IMR-90 (cell line): ENCODE measurements at regions not wholly inside any gene's neighbourhood (a gene's known extent, or its start where the extent isn't known, plus 50 kb on each side); places are given as distances from the start of the nearest gene placed in this dataset.

Experiments
- ATAC-seq: fragments of 200-7000 bp; cut with Tn5 transposase; 2 replicates; pipeline ENCODE4 v1.9.1; 2020; ENCODE audit warnings: low read depth, mild to moderate bottlenecking, moderate library complexity
- BruUV-seq: library from RNA; stranded (reverse); fragments of 400-500 nt; replicated peaks from 2 replicates; lab custom pipeline; 2021; lab: Mats Ljungman, UMichigan
- CTCF ChIA-PET: fragments of 300-600 bp; formaldehyde crosslinking; extraction: SDS; loops from one replicate; lab custom pipeline; 2021; ENCODE audit warnings: antibody characterized with exemption; lab: Yijun Ruan, JAX
- POLR2A ChIA-PET: fragments of 300-600 bp; sonication (Branson Sonifier 250); formaldehyde crosslinking; loops from one replicate; lab custom pipeline; 2022; ENCODE audit warnings: antibody characterized with exemption; ENCODE audit not compliant: unreplicated experiment; lab: Charles Lee
- DNase-seq: peaks from one replicate; pipeline ENCODE4 v3.0.0; 2013
- H2AFZ ChIP-seq: replicated peaks from 2 replicates; pipeline ENCODE3; 2013; ENCODE audit warnings: low read length, mild to moderate bottlenecking; ENCODE audit not compliant: poor library complexity
- H2AK5ac ChIP-seq: 2 replicates; pipeline ENCODE4 v1.6.1; 2013; ENCODE audit warnings: low read depth, low read length, inconsistent platforms
- H2AK9ac ChIP-seq: replicated peaks from 2 replicates; pipeline ENCODE3; 2013; ENCODE audit warnings: mild to moderate bottlenecking, low read depth, low read length, moderate library complexity; ENCODE audit not compliant: poor library complexity
- H2BK120ac ChIP-seq: 2 replicates; pipeline ENCODE4 v1.6.1; 2013; ENCODE audit warnings: low read depth, low read length, inconsistent platforms
- H2BK15ac ChIP-seq: 3 replicates; pipeline ENCODE4 v1.6.1; 2013; ENCODE audit warnings: low read depth, low read length, inconsistent platforms
- H2BK20ac ChIP-seq: 2 replicates; pipeline ENCODE4 v1.6.1; 2013; ENCODE audit warnings: low read depth, mild to moderate bottlenecking, inconsistent platforms, low read length, moderate library complexity
- H2BK5ac ChIP-seq: 2 replicates; pipeline ENCODE4 v1.6.1; 2013; ENCODE audit warnings: mild to moderate bottlenecking, low read depth, low read length, inconsistent platforms; ENCODE audit not compliant: poor library complexity, severe bottlenecking
- H3K14ac ChIP-seq: replicated peaks from 2 replicates; pipeline ENCODE4 v1.6.1; 2013; ENCODE audit warnings: low read depth, low read length, inconsistent platforms
- H3K18ac ChIP-seq: 2 replicates; pipeline ENCODE4 v1.6.1; 2013; ENCODE audit warnings: low read depth, low read length, control low read depth
- H3K23ac ChIP-seq: 2 replicates; pipeline ENCODE4 v1.6.1; 2013; ENCODE audit warnings: low read depth, low read length, inconsistent platforms
- H3K27ac ChIP-seq: 2 replicates; pipeline ENCODE4 v1.5.1; 2013; ENCODE audit warnings: mild to moderate bottlenecking, control low read depth, low read length; ENCODE audit not compliant: insufficient read depth
- H3K27me3 ChIP-seq: 2 replicates; pipeline ENCODE4 v1.6.1; 2013; ENCODE audit warnings: low read length; ENCODE audit not compliant: control insufficient read depth, insufficient read depth
- H3K36me3 ChIP-seq: 2 replicates; pipeline ENCODE4 v1.6.1; 2013; ENCODE audit warnings: low read length, mixed read lengths; ENCODE audit not compliant: control insufficient read depth, insufficient read depth
- H3K4ac ChIP-seq: 2 replicates; pipeline ENCODE4 v1.6.1; 2013; ENCODE audit warnings: low read depth, low read length, inconsistent platforms
- H3K4me1 ChIP-seq: 2 replicates; pipeline ENCODE4 v1.6.1; 2013; ENCODE audit warnings: low read length, mixed read lengths; ENCODE audit not compliant: control insufficient read depth, insufficient read depth
- H3K4me2 ChIP-seq: 2 replicates; pipeline ENCODE4 v1.6.1; 2013; ENCODE audit warnings: low read depth, mild to moderate bottlenecking, control low read depth, low read length, moderate library complexity
- H3K4me3 ChIP-seq: 2 replicates; pipeline ENCODE4 v1.5.1; 2013; ENCODE audit warnings: low read depth, mild to moderate bottlenecking, control low read depth, low read length, moderate library complexity; ENCODE audit not compliant: insufficient read depth
- H3K56ac ChIP-seq: 2 replicates; pipeline ENCODE4 v1.6.1; 2013; ENCODE audit warnings: low read length, inconsistent platforms; ENCODE audit not compliant: insufficient read depth; ENCODE audit errors: extremely low read depth
- H3K79me1 ChIP-seq, 2 experiments: 2 replicates each; pipeline ENCODE4 v1.6.1; 2013; ENCODE audit warnings: low read length in 2 of 2, inconsistent platforms in 1 of 2, low read depth in 1 of 2
- H3K9ac ChIP-seq: 2 replicates; pipeline ENCODE4 v1.6.1; 2013; ENCODE audit warnings: low read depth, low read length, control low read depth
- H3K9me1 ChIP-seq: 2 replicates; pipeline ENCODE4 v1.6.1; 2013; ENCODE audit warnings: low read length, inconsistent platforms; ENCODE audit not compliant: insufficient read depth
- H3K9me3 ChIP-seq: 2 replicates; pipeline ENCODE4 v1.6.1; 2013; ENCODE audit warnings: low read length; ENCODE audit not compliant: control insufficient read depth, insufficient read depth
- H4K20me1 ChIP-seq: 2 replicates; pipeline ENCODE4 v1.6.1; 2013; ENCODE audit warnings: low read length, inconsistent platforms; ENCODE audit not compliant: insufficient read depth
- H4K5ac ChIP-seq: 2 replicates; pipeline ENCODE4 v1.6.1; 2013; ENCODE audit warnings: mild to moderate bottlenecking, low read depth, low read length, control low read depth
- H4K8ac ChIP-seq, 2 experiments: 2 replicates each; pipeline ENCODE4 v1.6.1; 2013; ENCODE audit warnings: low read depth in 2 of 2, low read length in 2 of 2, control low read depth in 1 of 2, inconsistent platforms in 1 of 2
- H4K91ac ChIP-seq: 2 replicates; pipeline ENCODE4 v1.6.1; 2013; ENCODE audit warnings: low read depth, low read length, inconsistent platforms; ENCODE audit not compliant: insufficient read depth
- BHLHE40 ChIP-seq: fragments of 150-350 bp; IDR thresholded peaks from 2 replicates; pipeline ENCODE4 v1.6.1; 2016; ENCODE audit warnings: mild to moderate bottlenecking, low read depth, low read length
- ELK1 ChIP-seq: fragments of 150-350 bp; IDR thresholded peaks from 2 replicates; pipeline ENCODE4 v1.6.1; 2016; ENCODE audit warnings: low read depth, mild to moderate bottlenecking, low read length, moderate library complexity, borderline replicate concordance
- FOS ChIP-seq: fragments of 150-350 bp; IDR thresholded peaks from 2 replicates; pipeline ENCODE4 v1.6.1; 2016; ENCODE audit warnings: low read depth, low read length
- RCOR1 ChIP-seq: IDR thresholded peaks from 2 replicates; pipeline ENCODE4 v1.6.1; 2012; ENCODE audit warnings: mild to moderate bottlenecking, low read length, improper control_type of control experiment; ENCODE audit not compliant: insufficient replicate concordance
- USF2 ChIP-seq: fragments of 150-350 bp; IDR thresholded peaks from 2 replicates; pipeline ENCODE4 v1.6.1; 2017; ENCODE audit warnings: mild to moderate bottlenecking, antibody characterized with exemption, low read length, low read depth
- WGBS, 2 experiments: methylation state at CpG; one replicate each; pipeline versions ENCODE4 v1.1.5 to v1.1.7; 2013; ENCODE audit warnings: missing lambda C conversion rate in 2 of 2; ENCODE audit not compliant: insufficient read length in 1 of 2; ENCODE audit errors: extremely low coverage in 2 of 2; 5-methylcytosine and 5-hydroxymethylcytosine counted together
- dilution Hi-C: fragments of 300-500 bp; cut with HindIII; formaldehyde crosslinking; loops from one replicate; pipeline ENCODE4 v1.14.3; 2018; ENCODE audit warnings: low sequenced_read_pairs; ENCODE audit not compliant: unreplicated experiment
- in situ Hi-C: fragments of 300-500 bp; cut with MboI; formaldehyde crosslinking; loops from 3 replicates; pipeline ENCODE4 v1.14.3; 2019; ENCODE audit warnings: low sequenced_read_pairs, inconsistent platforms, mixed read lengths
- intact Hi-C: fragments of 100-400 bp; cut with micrococcal nuclease; formaldehyde crosslinking; loops from 2 replicates; pipeline ENCODE4 v1.10.0; 2022

GRCh38 chr21:30979054-30979453 lies 59.2 kb downstream of the KRTAP19-8 start:
- Histone ChIP-seq H3K27me3 (no peaks in the 10 kb centered on the region), H3K4me2 (no peak overlapping the region), H2BK15ac (no peak overlapping the region), H3K4me3 (no peak overlapping the region), H2BK5ac (no peak overlapping the region), H3K18ac (no peak overlapping the region), H3K9me3 (no peaks in the 10 kb centered on the region; the same call in 1 of the 2 replicates), H3K27ac (no peak overlapping the region), H2BK20ac (no peak overlapping the region), H3K14ac (no peak overlapping the region), H3K9me1 (no peaks in the 10 kb centered on the region), H3K4me1 (no peaks in the 10 kb centered on the region), H3K56ac (no peak overlapping the region), H3K79me1 (no peaks in the 10 kb centered on the region), H3K4ac (no peak overlapping the region), H4K20me1 (no peaks in the 10 kb centered on the region), H4K8ac (no peak overlapping the region), H3K9ac (no peak overlapping the region), H2AK9ac (no peak overlapping the region), H4K5ac (no peak overlapping the region), H2BK120ac (no peak overlapping the region), H2AK5ac (no peak overlapping the region), H2AFZ (no peak overlapping the region), H3K23ac (no peak overlapping the region), H3K36me3 (no peaks in the 10 kb centered on the region), H4K91ac (no peak overlapping the region)
- CTCF ChIA-PET, result no interaction called here
- DNase-seq (no peak), ATAC-seq (no peak)
- WGBS, 2 experiments, result no CpG with 5 or more reads among the region's 1 CpG
- dilution Hi-C loops, result no loop called here
- POLR2A ChIA-PET, result no interaction called here
- no TSS peak for BruUV-seq
- TF ChIP-seq ELK1 (no peak), BHLHE40 (no peak), RCOR1 (no peak), USF2 (no peak), FOS (no peak)
- in situ Hi-C loops, result no loop called here
- intact Hi-C loops, result no loop called here
